GM12878 (cell line): ENCODE measurements at regions not wholly inside any gene's neighbourhood (a gene's known extent, or its start where the extent isn't known, plus 50 kb on each side); places are given as distances from the start of the nearest gene placed in this dataset.

Experiments used
- CTCF ChIP-seq, 3 experiments: IDR thresholded peaks in 2 of 3; conservative IDR thresholded peaks in 1 of 3; 2 replicates each; pipeline ENCODE4 v1.5.1; 2011; ENCODE audit warnings: low read depth in 3 of 3, low read length in 3 of 3, mild to moderate bottlenecking in 3 of 3, control low read depth in 2 of 3, moderate library complexity in 2 of 3, inconsistent platforms in 1 of 3, mixed read lengths in 1 of 3; ENCODE audit not compliant: control insufficient read depth in 2 of 3, insufficient read depth in 1 of 3; ENCODE audit errors: extremely low read depth in 1 of 3
- EP300 ChIP-seq, 2 experiments: fragments of 150-350 bp in 1 of 2; IDR thresholded peaks; 2 replicates each; pipeline ENCODE4 v1.6.1; 2011 to 2012; ENCODE audit warnings: low read depth in 2 of 2, low read length in 2 of 2, borderline replicate concordance in 1 of 2, improper control_type of control experiment in 1 of 2, inconsistent platforms in 1 of 2; ENCODE audit not compliant: control insufficient read depth in 1 of 2
- POLR2AphosphoS5 ChIP-seq: IDR thresholded peaks from 2 replicates; pipeline ENCODE4 v1.6.1; 2011; ENCODE audit warnings: mild to moderate bottlenecking, low read length, inconsistent platforms
- SIX5 ChIP-seq: IDR thresholded peaks from 2 replicates; pipeline ENCODE4 v1.6.1; 2011; ENCODE audit warnings: mild to moderate bottlenecking, low read depth, low read length, moderate library complexity; ENCODE audit not compliant: severe bottlenecking

DNA sequence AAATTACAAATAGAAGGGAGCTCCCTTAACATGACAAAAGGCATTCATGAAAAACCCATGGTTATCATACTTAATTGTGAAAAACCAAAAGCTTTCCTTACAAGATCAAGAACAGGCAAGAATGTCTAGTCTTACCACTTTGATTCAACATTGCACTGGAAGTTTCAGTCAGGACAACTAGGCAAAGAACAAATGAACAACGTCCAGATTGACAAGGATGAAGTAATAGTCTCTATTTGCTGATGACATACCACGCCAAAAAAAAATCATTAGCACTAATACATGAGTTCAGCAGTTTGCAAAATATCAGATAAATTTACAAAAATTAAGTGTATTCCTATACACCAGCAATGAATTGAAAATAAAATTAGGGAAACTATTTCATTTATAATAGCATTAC lies 200.2 kb downstream of the TOX3 start:
- no peak for TF ChIP-seq CTCF (IDR thresholded peaks at IDR 0.05 in 2 of 3, conservative IDR thresholded peaks at IDR 0.05 in 1 of 3; ENCODE audit: control insufficient read depth in 2 of 3, extremely low read depth in 1 of 3, insufficient read depth in 1 of 3, low read depth in 3 of 3, low read length in 3 of 3)
- no peak for TF ChIP-seq POLR2AphosphoS5
- no peak for TF ChIP-seq EP300 (IDR thresholded peaks at IDR 0.05; ENCODE audit: borderline replicate concordance in 1 of 2, control insufficient read depth in 1 of 2, low read depth in 2 of 2, low read length in 2 of 2)
- no peak for TF ChIP-seq SIX5
